H9 (cell line): ENCODE measurements at regions not wholly inside any gene's neighbourhood (a gene's known extent, or its start where the extent isn't known, plus 50 kb on each side); places are given as distances from the start of the nearest gene placed in this dataset.

Experiments used
- DNase-seq: peaks from one replicate; pipeline ENCODE4 v3.0.0-alpha.2; 2017
- H2AFZ ChIP-seq: one replicate; pipeline ENCODE4 v1.6.1; 2013; ENCODE audit warnings: mild to moderate bottlenecking, low read length, control low read depth, moderate library complexity
- H2AK5ac ChIP-seq: 2 replicates; pipeline ENCODE4 v1.6.1; 2013; ENCODE audit warnings: low read length, control low read depth, mixed read lengths; ENCODE audit not compliant: insufficient read length
- H2BK120ac ChIP-seq: one replicate; pipeline ENCODE4 v1.6.1; 2013; ENCODE audit warnings: low read depth, mild to moderate bottlenecking, low read length, control low read depth, inconsistent platforms; ENCODE audit not compliant: poor library complexity, severe bottlenecking
- H2BK12ac ChIP-seq: 2 replicates; pipeline ENCODE4 v1.6.1; 2013; ENCODE audit warnings: low read length, control low read depth, mixed read lengths, low read depth; ENCODE audit not compliant: insufficient read length
- H2BK15ac ChIP-seq: 2 replicates; pipeline ENCODE4 v1.6.1; 2013; ENCODE audit warnings: low read depth, low read length, control low read depth
- H2BK20ac ChIP-seq: one replicate; pipeline ENCODE4 v1.6.1; 2013; ENCODE audit warnings: low read depth, mild to moderate bottlenecking, low read length, control low read depth, inconsistent platforms; ENCODE audit not compliant: poor library complexity, severe bottlenecking
- H2BK5ac ChIP-seq: 2 replicates; pipeline ENCODE4 v1.6.1; 2013; ENCODE audit warnings: low read length, control low read depth, mixed read lengths; ENCODE audit not compliant: insufficient read length
- H3K14ac ChIP-seq: 2 replicates; pipeline ENCODE4 v1.6.1; 2013; ENCODE audit warnings: low read length, control low read depth; ENCODE audit not compliant: insufficient read depth
- H3K18ac ChIP-seq: 2 replicates; pipeline ENCODE4 v1.6.1; 2013; ENCODE audit warnings: low read depth, mild to moderate bottlenecking, mixed read lengths, low read length, control low read depth; ENCODE audit not compliant: insufficient read length
- H3K23ac ChIP-seq: 2 replicates; pipeline ENCODE4 v1.6.1; 2013; ENCODE audit warnings: low read length, control low read depth, mixed read lengths, low read depth; ENCODE audit not compliant: insufficient read length
- H3K23me2 ChIP-seq: 2 replicates; pipeline ENCODE4 v1.6.1; 2013; ENCODE audit warnings: low read depth, mild to moderate bottlenecking, mixed read lengths, low read length, control low read depth; ENCODE audit not compliant: insufficient read length, poor library complexity, severe bottlenecking
- H3K27ac ChIP-seq: 2 replicates; pipeline ENCODE4 v1.5.1; 2013; ENCODE audit warnings: low read length, control low read depth, mixed read lengths, low read depth; ENCODE audit not compliant: insufficient read length
- H3K27me3 ChIP-seq: 2 replicates; pipeline ENCODE4 v1.6.1; 2013; ENCODE audit warnings: low read length, control low read depth, inconsistent platforms; ENCODE audit not compliant: insufficient read depth
- H3K4ac ChIP-seq: 2 replicates; pipeline ENCODE4 v1.6.1; 2013; ENCODE audit warnings: low read depth, mild to moderate bottlenecking, control low read depth, inconsistent platforms, low read length, moderate library complexity
- H3K4me1 ChIP-seq: 2 replicates; pipeline ENCODE4 v1.6.1; 2013; ENCODE audit warnings: low read length, control low read depth, inconsistent platforms; ENCODE audit not compliant: insufficient read depth
- H3K4me2 ChIP-seq: 2 replicates; pipeline ENCODE4 v1.6.1; 2013; ENCODE audit warnings: low read length, control low read depth, mixed read lengths; ENCODE audit not compliant: insufficient read length, insufficient read depth
- H3K56ac ChIP-seq: 2 replicates; pipeline ENCODE4 v1.6.1; 2013; ENCODE audit warnings: low read depth, mild to moderate bottlenecking, mixed read lengths, low read length, control low read depth; ENCODE audit not compliant: insufficient read length
- H3K79me1 ChIP-seq: 2 replicates; pipeline ENCODE4 v1.6.1; 2013; ENCODE audit warnings: low read depth, mild to moderate bottlenecking, moderate library complexity, low read length, control low read depth, inconsistent platforms; ENCODE audit not compliant: insufficient read depth, poor library complexity, severe bottlenecking
- H3K79me2 ChIP-seq: 2 replicates; pipeline ENCODE4 v1.6.1; 2013; ENCODE audit warnings: low read length, control low read depth, inconsistent platforms; ENCODE audit not compliant: insufficient read depth
- H3K9ac ChIP-seq: 2 replicates; pipeline ENCODE4 v1.6.1; 2013; ENCODE audit warnings: low read length, control low read depth, mixed read lengths; ENCODE audit not compliant: insufficient read length; ENCODE audit errors: extremely low read depth
- H3K9me3 ChIP-seq: one replicate; pipeline ENCODE4 v1.6.1; 2013; ENCODE audit warnings: low read depth, low read length, inconsistent platforms; ENCODE audit not compliant: control insufficient read depth
- H3T11ph ChIP-seq: one replicate; pipeline ENCODE4 v1.6.1; 2013; ENCODE audit warnings: mild to moderate bottlenecking, low read length, control low read depth, inconsistent platforms
- H4K20me1 ChIP-seq: one replicate; pipeline ENCODE4 v1.6.1; 2013; ENCODE audit not compliant: control insufficient read depth, insufficient read length, insufficient read depth
- H4K5ac ChIP-seq: 2 replicates; pipeline ENCODE4 v1.6.1; 2013; ENCODE audit warnings: low read depth, mild to moderate bottlenecking, mixed read lengths, low read length, control low read depth; ENCODE audit not compliant: insufficient read length
- H4K8ac ChIP-seq: replicated peaks from 2 replicates; pipeline ENCODE4 v1.6.1; 2013; ENCODE audit warnings: low read length, control low read depth, mixed read lengths, low read depth; ENCODE audit not compliant: insufficient read length
- H4K91ac ChIP-seq: 2 replicates; pipeline ENCODE4 v1.6.1; 2013; ENCODE audit warnings: low read depth, mild to moderate bottlenecking, moderate library complexity, mixed read lengths, low read length, control low read depth; ENCODE audit not compliant: insufficient read length
- H3K27ac Mint-ChIP-seq, 3 experiments: 2 replicates in 2 of 3; 3 replicates in 1 of 3; pipeline ENCODE4 v1.8.0; 2020 to 2021; ENCODE audit warnings: mixed read lengths in 3 of 3, mild to moderate bottlenecking in 1 of 3, moderate library complexity in 1 of 3
- H3K27me3 Mint-ChIP-seq: 2 replicates; pipeline ENCODE4 v1.8.0; 2021; ENCODE audit warnings: low read depth, mild to moderate bottlenecking, moderate library complexity, mixed read lengths
- H3K36me3 Mint-ChIP-seq, 3 experiments: 2 replicates in 2 of 3; 3 replicates in 1 of 3; pipeline ENCODE4 v1.8.0; 2020 to 2021; ENCODE audit warnings: low read depth in 3 of 3, mixed read lengths in 3 of 3; ENCODE audit not compliant: insufficient read depth in 1 of 3
- H3K4me1 Mint-ChIP-seq, 2 experiments: 2 replicates each; pipeline ENCODE4 v1.8.0; 2020; ENCODE audit warnings: mixed read lengths in 2 of 2
- H3K4me3 Mint-ChIP-seq, 2 experiments: 2 replicates in 1 of 2; 3 replicates in 1 of 2; pipeline ENCODE4 v1.8.0; 2020 to 2021; ENCODE audit warnings: mild to moderate bottlenecking in 2 of 2, mixed read lengths in 2 of 2, moderate library complexity in 1 of 2
- H3K9me3 Mint-ChIP-seq, 2 experiments: 2 replicates in 1 of 2; 3 replicates in 1 of 2; pipeline ENCODE4 v1.8.0; 2020; ENCODE audit warnings: mild to moderate bottlenecking in 2 of 2, mixed read lengths in 2 of 2, moderate library complexity in 1 of 2
- WGBS: extraction: QIAGEN DNeasy Blood & Tissue Kit; methylation state at CpG from one replicate; pipeline ENCODE4 v1.1.7; 2013; ENCODE audit warnings: missing lambda C conversion rate, low lambda C conversion rate, mixed read lengths; ENCODE audit not compliant: insufficient read length; ENCODE audit errors: extremely low coverage; 5-methylcytosine and 5-hydroxymethylcytosine counted together
- TF ChIP-seq, protein P1 (sequence below): fragments of 200-600 bp; sonication (generic); conservative IDR thresholded peaks from 3 replicates; pipeline ENCODE4 v1.8.0; 2021; ENCODE audit warnings: antibody characterized with exemption, mild to moderate bottlenecking

DNA sequence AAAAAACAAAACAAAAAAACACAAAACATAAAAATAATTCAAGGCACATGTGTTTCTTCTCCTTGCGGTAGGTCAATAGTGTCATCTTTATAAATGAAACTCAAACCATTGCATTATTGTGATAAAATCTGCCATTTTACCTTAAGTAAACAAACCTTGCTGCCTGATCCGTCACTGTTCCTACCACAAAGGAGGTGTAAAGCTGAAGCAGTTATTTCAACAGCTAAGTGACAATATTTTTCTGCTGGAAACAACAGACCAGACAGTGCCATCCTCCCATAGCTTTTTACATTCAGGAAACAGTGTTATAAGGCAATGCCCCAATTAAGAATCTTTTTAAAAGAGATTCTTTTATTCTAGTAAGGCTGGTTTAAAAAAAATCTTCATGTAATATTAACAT, 242.7 kb downstream of the PPP1R2C start:
- Mint-ChIP-seq H3K27me3 (no peaks in the 10 kb centered on the region), H3K9me3 (peaks cover 0 to 31% of the 10 kb centered on the region in 2 experiments; a peak in 4 of 5 replicates), H3K4me1 (0 out of 4 replicates have a peak, but pooled peaks cover 0 to 2% of the 10 kb centered on the region in 2 experiments), H3K27ac (no peak overlapping the region), H3K4me3 (no peak overlapping the region), H3K36me3 (peaks cover 3 to 8% (median 4%) of the 10 kb centered on the region in 3 experiments; a peak in 4 of 7 replicates)
- H3K79me1 ChIP-seq = no peaks in the 10 kb centered on the region
- H2AK5ac ChIP-seq = no peak overlapping the region
- no peak for DNase-seq
- H3K23me2 ChIP-seq = no peaks in the 10 kb centered on the region
- no peak overlapping the region for H2AFZ ChIP-seq
- no peak overlapping the region for H2BK5ac ChIP-seq
- H2BK120ac ChIP-seq = no peak overlapping the region
- no peak overlapping the region for H3K18ac ChIP-seq
- no peak overlapping the region for H4K8ac ChIP-seq
- no peak overlapping the region for H2BK15ac ChIP-seq
- no peaks in the 10 kb centered on the region for H3K9me3 ChIP-seq
- H4K5ac ChIP-seq = no peak overlapping the region
- no peak overlapping the region for H2BK20ac ChIP-seq
- H3K79me2 ChIP-seq = no peaks in the 10 kb centered on the region
- no peak overlapping the region for H2BK12ac ChIP-seq
- no peak overlapping the region for H3T11ph ChIP-seq
- H4K20me1 ChIP-seq = no peaks in the 10 kb centered on the region
- no peak overlapping the region for H4K91ac ChIP-seq
- no peaks in the 10 kb centered on the region for H3K4me1 ChIP-seq
- no peak overlapping the region for H3K56ac ChIP-seq
- H3K27ac ChIP-seq = no peak overlapping the region
- WGBS = no CpG with 5 or more reads among the region's 2 CpGs
- no peaks in the 10 kb centered on the region for H3K27me3 ChIP-seq
- no peak overlapping the region for H3K14ac ChIP-seq
- no peak overlapping the region for H3K4ac ChIP-seq
- no peak overlapping the region for H3K9ac ChIP-seq
- TF ChIP-seq, protein P1, sequence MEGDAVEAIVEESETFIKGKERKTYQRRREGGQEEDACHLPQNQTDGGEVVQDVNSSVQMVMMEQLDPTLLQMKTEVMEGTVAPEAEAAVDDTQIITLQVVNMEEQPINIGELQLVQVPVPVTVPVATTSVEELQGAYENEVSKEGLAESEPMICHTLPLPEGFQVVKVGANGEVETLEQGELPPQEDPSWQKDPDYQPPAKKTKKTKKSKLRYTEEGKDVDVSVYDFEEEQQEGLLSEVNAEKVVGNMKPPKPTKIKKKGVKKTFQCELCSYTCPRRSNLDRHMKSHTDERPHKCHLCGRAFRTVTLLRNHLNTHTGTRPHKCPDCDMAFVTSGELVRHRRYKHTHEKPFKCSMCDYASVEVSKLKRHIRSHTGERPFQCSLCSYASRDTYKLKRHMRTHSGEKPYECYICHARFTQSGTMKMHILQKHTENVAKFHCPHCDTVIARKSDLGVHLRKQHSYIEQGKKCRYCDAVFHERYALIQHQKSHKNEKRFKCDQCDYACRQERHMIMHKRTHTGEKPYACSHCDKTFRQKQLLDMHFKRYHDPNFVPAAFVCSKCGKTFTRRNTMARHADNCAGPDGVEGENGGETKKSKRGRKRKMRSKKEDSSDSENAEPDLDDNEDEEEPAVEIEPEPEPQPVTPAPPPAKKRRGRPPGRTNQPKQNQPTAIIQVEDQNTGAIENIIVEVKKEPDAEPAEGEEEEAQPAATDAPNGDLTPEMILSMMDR = no peak
- H3K23ac ChIP-seq = no peak overlapping the region
- no peak overlapping the region for H3K4me2 ChIP-seq
